HG03378 (cell line): ENCODE measurements at regions not wholly inside any gene's neighbourhood (a gene's known extent, or its start where the extent isn't known, plus 50 kb on each side); places are given as distances from the start of the nearest gene placed in this dataset.
"Not testable (repeated sequence)": the region's sequence is repeated elsewhere in the genome, so short reads cannot be mapped to it uniquely, and the experiment has no call there.

Experiments
- ATAC-seq: cut with Tn5 transposase; IDR thresholded peaks from one replicate; pipeline ENCODE4 v1.9.1; 2021; ENCODE audit warnings: mild to moderate bottlenecking, moderate library complexity; ENCODE audit not compliant: unreplicated experiment

DNA sequence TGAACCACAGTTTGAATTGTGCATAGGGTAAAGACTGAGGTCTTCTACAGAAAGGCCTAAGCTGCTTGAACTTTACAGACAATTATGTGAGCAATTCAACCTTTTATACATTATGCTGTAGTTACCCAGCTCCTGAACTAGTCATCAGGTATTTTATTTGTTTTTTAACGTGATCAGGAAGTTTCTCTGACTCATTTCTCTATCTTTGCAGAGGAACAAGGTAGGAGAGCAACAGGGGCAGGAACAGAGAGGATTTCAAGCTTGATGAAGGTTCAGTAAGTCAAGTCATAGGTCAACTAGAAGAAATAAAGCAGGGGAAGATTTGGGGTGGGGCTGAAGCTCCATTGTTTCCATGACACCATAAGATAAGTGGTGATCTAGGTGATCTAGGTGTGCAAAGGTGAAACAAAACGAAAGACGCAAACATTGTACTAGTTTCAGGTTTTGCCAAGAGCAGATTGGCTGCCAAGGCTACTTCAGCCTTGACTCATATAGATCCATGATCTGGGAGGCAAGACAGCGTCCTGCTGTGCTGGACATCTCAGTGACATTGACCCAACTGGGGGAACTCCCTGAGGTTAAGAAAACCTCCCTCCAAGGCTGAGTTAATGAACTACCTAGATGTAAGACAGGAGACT, 198.1 kb downstream of the DAD1 start:
- ATAC-seq = peak; percentile 43

DNA sequence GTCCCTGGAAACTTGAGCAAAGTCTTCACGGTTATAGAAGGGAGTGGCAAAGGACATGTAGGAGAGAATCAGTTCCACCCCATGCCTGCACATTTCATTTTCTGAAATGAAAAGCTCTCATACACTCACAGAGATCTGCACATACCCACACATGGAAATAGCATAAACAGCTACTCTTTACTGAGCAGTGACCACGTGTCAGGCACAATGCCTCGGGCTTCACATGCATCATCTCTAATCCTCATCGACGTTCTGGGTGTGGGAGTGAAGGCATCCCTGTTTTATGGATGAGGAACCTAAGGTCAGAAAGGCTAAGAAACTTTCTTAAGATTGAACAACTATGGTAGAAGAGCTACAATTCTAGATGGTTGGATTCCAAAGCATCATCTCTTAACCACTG, 198.8 kb downstream of the DAD1 start:
- no peak for ATAC-seq

DNA sequence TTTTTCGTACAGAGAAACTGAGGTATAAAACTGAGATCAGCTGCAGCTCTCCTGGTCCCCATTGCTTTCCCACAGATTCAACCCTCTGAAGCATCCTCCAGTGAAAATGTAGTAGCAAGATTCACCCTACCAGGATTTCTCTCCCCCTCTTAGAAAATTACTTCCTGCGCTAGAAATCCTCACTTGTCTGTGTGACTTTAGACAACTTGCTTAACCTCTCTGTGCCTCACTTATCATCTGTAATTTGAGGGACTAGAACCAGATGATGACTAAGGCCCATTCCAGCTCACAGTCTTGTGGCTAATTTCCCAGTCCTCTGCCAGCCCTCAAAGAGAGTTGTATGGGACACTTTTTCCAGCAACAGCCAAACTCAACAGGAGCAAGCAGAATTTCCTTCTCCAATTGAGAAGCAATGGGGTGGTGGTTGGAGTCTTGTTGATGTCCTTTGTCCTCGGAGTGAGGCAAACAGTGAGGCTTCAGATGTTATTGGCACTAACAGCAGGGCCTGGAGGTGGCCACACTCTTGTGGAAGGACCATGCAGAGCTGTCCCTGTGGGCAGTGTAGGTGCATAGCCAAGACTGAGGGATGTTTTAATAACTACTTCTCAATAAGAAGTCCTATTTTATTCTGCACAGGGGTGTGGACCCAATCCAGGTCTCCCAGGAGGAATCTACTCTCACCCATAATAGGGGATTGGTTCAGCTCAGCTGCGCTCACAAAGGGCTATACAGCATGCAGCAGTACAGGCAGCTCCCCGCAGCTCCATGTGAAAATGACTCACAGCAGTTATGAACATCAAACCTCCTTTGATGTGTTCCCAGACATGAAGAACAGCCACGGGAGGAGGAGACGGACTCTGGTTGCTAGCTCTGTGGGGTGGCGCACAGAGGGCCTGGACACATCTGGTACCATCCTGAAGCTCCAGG, 200.1 kb downstream of the DAD1 start:
- ATAC-seq = no peak

DNA sequence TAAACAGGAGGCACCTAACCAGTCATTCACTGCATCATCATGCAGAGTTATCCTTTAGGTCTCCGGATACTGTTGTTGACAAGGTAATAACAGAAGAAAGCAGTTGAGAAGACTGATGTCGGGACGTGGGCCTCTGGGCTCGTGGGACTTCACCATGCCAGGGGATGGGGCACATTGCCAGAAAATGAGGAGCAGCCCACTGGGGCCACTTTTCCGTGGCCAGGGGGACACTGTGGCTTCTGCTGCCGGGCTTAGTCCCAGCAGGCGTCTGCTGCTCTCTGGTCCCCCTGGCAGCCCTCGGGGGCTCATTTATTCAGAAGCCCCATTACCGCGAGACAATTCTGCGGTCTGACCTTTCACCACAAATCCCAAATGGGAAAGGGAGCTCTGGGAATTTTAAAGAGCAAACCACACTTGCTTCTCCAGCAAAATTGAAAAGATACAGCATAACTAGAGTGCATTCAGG, 201.2 kb downstream of the DAD1 start:
- ATAC-seq = no peak

DNA sequence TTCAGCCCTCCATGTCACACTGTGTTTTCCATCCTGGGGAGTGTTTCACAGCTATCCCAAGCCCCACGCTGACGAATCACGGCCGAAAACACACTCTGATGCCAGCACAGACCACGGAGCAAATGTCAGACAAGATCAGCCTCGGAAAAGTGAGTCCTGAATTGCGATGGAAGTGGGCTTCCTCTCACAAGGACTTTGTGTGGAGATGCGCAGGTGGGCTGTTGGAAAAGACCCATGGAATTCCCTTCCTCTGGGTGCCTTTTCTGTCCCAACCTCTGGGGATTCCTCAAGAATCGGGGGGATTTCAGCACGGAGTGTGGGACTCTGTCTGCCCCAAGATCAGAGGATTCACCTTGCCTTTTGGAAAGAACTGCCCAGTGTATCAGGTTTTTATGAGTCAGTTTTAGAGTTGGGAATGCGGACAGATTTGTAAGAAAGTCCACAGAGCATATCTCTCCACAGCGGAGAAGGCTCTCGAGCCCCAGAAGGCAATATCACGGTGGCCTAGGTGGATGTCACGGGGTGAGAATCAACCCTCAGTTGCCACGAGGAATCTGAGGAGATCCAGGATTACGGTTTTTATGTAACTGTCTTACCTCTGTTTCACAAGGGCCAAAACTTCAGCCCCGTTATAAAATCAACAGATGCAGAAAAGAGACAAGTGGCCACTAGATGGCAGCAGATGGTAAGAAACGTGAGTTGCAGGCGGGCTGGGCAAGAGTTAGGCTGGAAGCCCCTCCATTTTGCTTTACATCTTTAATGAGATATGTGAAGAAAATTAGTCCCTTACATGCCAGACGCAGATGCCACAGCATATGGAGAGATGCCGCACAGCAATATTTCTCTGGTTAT, 201.9 kb downstream of the DAD1 start:
- no peak for ATAC-seq

DNA sequence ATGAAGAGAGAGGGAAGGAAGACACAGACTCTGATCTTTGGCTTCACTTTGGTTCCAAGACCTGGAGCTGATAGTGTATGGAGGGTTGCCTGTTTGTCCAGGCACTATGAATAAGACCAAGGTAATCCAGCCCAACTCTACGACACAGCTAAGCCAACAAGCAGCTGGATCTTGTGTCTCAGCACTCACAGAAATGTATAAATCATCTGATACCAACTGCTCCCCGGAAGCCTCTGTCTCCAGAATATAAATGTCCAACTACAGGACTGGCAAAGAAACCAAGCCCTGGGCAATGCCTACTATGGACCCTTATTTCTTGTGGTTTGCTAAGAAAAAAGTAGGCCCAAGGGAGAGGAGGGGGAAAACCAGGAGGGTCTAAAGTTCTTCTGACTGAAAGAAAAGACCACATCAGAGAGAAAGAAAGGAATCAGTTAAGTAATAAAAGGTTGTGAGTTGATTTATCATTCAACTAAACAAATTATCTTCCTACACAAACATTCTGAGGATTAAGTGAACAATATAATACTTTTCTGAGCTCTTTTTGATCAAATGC, 204.0 kb downstream of the DAD1 start:
- no peak for ATAC-seq

DNA sequence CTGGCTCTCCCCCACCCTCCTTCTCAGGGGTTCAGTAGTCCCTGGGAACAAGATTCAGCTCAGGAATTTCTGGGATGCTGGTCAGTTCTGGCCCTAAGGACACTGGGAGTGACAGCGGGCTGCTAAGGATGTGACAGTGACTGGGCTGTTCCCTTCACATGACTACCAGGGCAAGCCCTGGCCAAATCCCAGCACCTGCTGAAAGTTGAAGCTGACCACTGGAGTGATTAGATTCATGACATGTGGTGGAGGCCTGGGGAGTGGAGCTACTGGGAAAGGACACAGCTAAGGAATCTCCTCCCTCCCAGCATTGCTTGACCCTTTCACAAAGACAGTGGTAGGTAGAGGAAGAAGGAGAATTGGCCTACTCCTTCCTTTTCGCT, 204.9 kb downstream of the DAD1 start:
- ATAC-seq = no peak

DNA sequence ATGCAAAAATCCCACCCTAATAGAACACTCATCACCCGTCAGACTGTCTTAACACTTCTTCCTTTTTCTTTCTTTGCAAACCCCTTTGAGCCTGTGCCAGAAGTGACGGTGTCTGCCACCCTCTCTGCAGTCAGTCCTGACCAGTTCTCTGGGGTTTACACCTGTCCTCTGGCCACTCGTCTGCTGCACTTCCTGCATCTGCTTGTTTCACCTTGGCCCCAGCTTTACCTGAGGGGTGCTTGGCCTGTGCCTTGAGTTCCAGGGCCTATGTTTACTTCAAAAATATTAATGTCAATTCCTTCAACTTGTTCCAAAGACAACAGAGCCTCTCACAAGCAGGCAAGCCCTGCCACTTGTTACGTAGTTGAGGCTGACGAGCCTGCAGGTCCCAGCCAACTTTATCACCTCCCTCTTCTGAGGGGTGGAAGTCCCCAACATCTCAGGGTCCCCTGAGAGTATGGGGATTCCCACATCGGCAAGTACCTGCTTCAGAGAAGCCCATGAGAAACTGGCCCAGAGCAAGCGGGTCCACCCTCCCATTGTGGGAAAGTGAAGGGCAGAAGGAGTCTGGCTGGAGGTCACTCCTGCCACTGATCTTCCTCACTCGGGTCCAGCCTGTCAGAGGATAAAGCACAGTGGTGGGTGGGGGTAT, 205.4 kb downstream of the DAD1 start:
- ATAC-seq = peak; percentile 46

DNA sequence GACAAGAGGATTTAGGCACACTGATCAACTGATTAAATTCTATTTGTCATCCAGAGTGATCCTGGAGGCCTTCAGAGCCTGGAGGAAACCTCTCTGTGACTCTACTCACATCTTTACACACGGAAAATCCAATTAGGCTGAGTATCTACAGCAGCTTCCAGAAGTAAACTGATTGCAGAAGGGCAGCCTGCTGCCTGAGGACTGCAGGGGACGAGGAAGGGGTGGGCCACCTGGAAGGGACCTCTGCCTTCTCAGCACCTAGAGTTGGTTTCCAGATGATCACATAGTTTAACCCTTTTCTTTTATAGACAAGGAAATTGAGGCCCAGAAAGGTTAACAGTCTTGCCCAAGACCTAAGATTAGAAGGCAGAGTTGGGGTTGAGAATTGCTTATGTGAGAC, 206.1 kb downstream of the DAD1 start:
- no peak for ATAC-seq

DNA sequence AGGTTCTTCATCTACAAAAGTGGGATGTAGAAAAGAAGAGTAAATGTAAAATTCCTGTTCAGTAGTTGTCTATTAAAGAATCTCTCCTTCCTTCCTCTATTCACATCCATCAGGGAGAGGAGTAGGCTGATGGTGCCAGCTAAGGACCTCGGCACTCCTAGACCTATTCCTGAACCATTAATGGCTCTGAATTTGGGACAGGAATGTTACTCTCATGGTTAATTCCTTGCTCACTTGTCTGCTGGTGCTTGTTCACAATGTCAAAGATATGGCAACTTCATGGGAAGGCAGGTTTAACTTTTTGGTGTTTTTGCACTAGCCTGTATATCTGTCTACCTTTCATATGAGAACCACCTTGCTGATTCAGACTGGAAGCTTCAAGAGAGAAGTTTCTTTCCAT, 206.6 kb downstream of the DAD1 start:
- no peak for ATAC-seq

DNA sequence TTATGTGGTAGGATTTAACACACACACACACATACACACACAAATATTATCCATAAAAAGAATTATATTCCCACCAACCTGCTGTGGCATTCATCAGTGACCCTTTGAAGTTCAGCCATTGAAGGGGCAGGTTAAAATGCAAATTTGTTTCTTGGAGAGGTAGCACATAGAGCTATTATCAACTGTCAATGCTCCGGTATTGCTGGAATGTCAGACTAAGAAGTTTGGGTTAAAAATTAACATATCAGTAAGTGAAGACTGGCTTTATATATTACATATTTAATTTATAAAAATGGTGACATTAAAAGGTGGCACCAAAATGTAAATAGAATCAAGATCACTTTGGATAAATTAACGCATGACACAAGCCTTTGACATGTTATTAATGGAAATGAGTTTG, 207.3 kb downstream of the DAD1 start:
- ATAC-seq = no peak

DNA sequence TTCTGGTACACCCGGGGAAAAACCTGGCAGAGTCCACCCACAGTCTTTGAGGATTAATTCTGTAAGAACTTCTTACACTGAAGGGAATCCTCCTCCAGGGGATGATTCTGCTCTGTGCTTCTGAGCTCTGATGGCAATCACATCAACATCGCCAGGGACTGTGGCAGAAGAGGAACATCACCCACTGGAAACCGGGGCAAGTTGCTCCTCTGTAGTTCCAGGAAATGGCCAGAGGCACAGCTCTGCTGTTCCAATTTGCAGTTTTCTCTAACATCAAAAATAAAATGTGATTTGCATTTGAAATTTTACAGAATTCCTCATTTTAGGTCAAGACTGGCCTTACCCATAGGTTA, 207.6 kb downstream of the DAD1 start:
- ATAC-seq = no peak

DNA sequence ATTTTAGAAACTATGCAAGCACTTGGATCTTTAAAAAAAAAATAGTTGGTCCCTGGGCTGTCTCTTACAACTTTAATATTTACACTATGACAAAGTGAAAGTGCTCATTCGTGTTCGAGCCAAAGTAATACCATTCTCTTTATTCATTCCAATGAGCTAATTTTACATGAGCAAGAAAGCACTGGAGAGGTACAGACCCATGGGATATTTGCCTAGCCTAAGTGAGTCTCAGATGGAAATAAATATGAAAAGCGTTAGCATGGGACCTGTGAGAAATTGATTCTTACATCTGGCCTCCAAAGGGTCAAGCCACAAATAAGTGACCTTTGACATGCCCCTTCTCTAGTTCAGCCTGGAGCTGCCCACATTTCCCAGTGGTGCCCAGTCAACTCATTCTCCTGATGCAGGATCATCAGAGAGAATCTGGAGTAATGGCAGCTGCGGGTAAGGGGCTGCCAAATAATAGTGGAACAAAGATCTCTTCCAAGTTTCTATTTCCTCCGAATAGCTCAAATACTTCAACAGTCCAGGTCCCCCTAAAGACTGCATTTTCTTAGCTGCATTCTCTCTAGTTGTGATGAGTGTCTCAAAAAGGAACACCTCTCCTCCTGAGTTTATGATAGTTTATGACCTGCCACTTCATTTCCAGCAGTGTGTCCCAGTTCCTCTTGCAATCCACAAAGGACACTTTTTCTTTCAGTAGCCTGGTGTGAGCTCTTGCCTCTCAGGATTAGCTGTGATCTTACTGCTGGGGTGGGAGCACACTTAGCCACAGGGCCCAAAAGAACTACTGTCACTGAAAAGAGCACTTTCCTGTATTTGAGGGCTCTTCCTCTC, 208.2 kb downstream of the DAD1 start:
- no peak for ATAC-seq

DNA sequence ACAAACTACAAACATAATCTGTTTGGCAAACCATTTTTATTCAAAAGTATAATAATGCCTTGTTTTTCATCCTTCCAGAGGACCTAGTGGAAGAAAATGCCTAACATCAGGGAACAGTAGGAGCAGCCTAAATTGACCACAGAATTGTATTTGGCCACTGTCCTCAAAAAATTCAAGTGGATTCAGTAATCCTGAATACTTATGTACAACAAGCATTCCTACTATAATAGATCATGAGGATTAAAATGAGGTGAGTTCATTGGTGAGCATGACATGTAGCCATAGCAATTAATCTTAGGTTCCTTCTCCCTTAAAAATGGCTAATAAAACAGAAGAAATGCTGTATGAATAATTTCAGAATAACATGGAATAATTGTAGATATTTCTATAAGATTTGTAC, 209.3 kb downstream of the DAD1 start:
- no peak for ATAC-seq

DNA sequence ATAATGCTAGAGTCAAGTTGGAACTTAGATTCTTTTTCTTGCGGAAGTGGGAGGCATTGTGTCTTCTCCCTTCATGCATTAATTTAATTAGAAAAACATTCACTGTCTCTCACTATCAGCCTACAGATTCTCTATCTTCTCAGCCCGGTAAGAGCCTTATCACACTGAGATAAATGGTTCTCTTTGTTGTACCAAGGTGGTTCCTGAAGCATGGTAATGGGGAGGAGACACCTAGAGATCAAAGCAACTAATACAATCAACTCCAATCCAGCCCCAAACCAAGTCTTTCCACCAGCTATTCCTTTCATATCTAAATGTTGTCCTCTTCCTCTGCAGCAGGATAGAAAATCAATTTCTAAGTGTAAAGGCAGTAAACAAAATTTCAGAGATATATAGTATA, 210.8 kb downstream of the DAD1 start:
- ATAC-seq = no peak

DNA sequence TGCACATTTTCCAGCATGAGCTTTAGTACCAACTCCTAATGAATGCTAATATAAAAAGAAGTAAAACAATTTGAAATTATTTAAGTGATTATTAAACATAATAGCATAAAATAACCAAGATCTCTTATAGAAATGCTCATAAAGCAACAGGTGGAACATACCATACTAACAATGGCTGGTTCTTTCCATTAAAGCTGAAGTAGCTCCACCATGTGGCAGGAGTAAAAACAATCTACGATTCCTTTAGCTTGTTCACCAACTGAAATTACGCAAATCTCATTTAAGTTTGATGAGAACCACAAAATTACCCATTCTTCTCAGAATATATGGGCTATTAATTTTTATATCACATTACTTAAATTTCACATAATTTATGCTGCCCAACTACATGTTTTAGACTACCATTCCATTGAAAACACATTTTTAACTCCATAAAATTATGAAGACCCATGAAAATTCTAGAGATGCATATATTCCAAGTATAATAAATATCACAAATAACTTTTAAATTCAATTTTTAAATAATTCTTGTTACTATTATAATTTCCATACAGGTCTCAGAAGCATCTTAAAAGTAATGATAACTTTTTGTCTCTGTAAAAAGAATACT, 213.6 kb downstream of the DAD1 start:
- ATAC-seq = no peak

DNA sequence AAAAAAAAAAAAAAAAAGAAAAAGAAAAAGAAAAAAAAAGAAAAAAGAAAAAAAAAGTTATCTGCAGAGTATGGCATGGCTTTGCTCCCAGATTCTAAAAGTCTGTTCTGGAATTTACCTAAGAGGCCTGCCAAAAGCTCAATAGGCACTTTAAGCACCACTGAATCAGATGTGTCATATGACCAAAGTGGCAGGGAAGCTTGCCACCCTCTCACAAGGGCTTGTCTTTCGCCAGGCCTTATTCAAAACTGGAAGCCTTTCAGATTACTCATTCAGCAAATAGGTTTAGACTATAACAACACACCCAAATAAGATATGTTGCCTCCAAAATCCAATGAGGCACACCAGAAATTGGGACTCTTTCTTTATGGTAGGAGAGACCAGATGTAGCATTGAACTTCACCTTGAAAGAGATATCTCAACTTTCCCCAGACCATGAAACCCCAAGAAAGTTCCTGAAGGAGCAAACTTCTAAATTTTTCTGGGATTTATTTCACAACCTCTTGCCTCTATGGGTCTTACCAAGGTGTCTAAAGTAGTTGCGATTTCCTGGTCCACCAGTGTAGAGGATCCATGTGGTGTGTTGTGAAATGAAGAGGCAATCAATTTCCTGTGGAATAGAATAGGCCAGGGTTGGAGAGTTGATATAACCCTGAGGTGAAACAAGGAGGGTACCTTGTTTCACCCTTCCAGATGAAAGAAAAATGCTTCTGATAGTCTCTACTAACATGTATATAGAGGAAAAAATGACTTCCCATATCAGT, 218.8 kb downstream of the DAD1 start:
- ATAC-seq = no peak

DNA sequence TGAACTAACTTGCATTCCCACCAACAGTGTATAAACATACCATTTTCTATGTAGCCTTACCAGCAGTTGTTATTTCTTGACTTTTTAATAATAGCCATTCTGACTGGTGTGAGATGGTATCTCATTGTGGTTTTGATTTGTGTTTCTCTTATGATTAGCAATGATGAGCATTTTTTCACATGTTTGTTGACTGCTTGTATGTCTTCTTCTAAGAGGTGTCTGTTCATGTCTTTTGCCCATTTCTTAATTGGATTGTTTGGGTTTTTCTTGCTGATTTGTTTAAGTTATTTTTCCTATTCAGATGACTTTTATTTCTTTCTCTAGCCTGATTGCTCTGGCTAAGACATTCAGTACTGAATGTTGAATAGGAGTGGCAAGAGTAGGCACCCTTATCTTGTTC, 230.3 kb downstream of the DAD1 start:
- ATAC-seq = no peak

DNA sequence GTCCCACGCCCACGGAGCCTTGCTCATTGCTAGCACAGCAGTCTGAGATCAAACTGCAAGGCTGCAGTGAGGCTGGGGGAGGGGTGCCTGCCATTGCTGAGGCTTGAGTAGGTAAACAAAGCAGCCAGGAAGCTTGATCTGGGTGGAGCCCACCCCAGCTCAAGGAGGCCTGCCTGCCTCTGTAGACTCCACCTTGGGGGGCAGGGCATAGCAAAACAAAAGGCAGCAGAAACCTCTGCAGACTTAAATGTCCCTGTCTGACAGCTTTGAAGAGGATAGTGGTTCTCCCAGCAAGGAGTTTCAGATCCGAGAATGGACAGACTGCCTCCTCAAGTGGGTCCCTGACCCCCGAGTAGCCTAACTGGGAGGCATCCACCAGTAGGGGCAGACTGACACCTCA, 239.7 kb downstream of the DAD1 start:
- ATAC-seq = not testable (repeated sequence)
